ENCODE measurements at regions not wholly inside any gene's neighbourhood (a gene's known extent, or its start where the extent isn't known, plus 50 kb on each side); places are given as distances from the start of the nearest gene placed in this dataset.

DNA sequence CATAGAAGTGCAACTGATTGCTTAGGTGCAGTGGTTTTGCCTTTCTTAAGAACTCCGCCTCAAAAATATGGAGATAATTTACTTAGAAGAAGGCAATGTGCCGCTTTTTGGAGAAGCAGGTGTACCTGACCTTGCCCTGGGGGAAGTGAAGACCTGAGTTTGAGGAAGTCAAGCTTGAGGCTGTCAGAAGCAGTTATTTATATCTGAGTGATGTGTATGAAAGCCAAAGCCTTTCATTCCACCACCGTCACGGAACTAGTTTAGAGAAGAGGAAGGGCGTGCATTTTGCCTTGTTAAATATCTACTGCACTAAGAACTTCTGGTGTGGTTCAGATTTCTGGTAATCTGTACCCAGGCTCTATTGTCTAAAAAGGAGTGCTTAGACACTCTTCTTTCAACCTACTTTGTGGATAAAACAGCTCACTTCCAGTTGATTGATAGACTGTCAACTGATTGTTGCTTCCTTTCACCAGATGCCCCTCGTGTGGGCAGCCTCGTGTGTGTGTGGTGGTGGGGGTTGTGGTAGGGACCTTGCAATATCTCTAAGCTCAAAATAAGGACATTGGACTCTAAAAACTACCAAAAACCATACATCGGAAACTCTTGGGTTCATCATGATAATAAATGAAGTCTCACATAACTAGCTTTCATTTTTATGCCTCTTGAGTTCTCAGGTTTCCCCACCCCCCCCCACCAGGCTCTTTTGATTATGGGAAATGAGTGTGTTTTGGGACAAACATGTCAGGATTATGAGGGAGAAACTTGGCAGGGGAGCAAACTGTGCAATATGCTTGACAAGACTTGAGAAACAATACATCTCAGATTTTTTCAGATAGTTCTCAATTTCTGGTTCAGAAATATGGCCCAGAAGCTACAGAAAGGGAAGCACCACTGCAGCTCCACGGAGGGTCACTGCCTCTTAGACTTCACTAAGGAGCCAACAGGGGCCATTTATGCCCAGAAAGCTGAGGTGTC is 78.6 kb downstream of the ARF6 start:
- no peak for DNase-seq

DNA sequence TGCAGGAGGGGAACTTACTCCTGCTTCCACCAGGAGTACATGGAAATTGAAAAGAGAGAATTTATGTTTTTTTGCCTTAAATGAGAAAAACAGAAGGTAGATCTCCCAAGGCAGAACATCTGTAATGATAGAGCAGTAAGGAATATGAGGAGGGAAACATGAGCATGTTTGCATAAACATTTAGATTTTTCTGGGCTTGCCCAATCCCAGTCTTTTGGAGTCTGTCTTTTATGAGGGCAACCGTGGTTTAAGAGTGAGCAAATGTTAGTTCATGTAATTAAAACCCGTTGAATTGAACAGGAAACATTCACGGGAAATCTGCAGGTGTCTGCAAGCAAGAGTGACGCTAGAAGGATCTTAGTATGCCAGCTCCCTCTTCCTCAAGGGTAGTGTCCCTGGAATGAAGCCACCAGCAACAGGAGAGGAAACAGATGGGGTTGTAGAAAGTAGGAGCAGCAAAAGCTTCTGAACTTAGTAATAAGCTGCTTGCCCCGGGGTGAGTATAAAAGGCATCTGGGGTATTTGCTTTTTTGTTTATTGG is 79.3 kb downstream of the ARF6 start:
- no peak for DNase-seq

DNA sequence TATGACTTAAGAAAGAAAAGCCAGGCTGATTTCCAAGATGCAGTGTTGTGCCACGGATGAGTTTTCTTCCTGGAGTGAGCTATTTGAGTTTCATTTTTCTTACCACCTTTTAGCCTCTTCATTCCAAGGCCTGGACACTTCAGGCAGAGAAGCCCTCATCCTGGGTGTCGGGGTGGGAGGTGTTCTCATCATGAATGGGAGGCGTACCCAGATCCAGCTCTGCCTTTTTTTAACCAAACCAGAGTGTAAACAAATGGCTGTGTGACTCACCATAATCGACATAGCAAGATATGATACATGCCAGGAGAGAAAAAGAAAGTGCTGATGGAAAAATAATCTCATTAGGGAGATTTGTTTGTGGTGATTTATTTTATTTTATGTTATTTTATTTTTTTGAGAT is 79.9 kb downstream of the ARF6 start:
- DNase-seq, result no peak

DNA sequence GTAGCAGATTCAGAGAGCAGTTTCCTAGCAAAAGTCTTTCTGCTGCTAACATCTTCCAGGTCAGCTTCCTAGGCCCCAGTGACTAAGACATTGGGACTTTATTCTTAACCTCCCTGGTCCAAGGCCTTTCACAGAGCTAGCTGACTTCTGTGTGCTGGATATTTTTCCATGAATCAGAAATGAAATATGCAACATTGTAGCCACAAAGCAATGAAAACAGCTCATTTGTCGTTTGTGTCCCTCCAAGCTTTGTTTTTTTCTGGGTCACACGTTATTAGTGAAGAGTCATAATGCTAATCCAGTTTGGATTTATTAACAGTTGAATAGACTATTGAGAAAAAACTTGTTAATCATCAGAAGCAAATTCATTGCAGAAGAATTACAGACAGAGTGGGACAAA is 82.4 kb downstream of the ARF6 start:
- no peak for DNase-seq

DNA sequence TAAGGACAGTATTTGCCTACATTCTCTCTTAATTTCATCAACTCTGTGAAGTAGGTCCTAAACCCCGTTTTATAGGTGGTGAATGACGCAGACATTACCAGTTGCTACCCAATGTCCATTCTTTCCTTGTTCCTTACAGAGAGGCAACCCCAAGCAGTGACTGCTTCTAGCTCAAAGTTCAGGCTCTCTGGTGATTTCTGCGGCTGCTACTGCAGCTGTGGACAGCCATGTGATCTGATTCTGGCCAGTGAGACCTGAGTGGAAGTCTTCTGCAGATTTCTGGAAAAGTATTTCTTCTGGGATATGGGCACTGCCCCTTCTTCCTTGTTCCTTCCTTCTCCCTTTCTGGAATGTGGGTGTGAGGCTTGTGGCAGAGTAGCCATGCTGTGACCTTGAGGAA is 82.9 kb downstream of the ARF6 start:
- no peak for DNase-seq

DNA sequence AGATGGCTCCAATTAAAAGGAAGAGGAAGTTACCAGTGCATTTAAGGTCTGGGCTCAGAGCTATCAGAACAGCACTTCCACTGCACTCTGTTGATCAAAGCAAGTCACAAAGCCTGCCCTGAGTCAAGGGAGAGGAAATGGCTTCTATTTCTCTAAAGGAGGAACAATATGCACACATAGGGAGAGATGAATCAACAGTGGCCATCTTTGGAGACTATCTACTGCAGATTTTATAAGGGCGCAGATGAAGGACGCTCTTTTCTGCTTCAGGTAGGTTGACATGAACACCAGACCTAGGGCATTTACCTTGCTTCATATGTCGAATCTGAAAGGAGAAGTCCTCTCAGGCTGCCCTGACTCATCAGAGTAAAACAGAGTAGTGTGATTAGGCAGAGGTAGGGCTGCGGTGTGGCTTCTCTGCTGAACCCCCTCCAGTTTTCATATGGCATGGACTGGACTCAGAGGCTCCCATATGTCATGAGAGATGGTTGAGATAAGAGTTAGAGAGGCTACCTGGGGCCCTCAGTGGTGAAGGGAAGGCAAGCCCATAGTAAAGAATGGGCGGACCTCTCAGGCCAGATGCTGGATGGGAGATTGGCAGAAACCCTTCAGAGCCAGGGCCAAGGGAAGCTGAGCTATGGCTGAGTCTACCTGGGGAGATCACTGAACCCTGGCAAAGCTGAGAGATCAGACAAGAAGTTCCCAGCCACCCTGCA is 84.4 kb downstream of the ARF6 start:
- DNase-seq, result no peak

DNA sequence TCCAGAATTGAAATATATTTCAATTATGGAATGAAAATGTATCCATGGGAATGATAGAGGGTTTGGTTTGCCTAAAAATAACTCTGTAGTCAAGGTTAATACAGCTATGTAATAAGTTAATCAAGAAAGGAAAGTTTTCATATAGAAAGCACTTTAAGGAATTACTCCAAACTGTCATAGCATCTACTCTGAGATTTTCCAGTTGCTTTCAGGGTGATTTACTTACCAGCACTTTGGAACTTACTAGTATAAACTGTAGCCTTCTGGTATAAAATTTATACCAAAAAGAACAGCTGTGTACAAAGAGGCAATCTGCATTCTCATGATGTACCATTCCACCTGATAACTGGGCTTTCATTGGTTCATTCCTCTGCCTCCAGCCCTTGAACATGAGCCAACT is 87.1 kb downstream of the ARF6 start:
- DNase-seq, result no peak

DNA sequence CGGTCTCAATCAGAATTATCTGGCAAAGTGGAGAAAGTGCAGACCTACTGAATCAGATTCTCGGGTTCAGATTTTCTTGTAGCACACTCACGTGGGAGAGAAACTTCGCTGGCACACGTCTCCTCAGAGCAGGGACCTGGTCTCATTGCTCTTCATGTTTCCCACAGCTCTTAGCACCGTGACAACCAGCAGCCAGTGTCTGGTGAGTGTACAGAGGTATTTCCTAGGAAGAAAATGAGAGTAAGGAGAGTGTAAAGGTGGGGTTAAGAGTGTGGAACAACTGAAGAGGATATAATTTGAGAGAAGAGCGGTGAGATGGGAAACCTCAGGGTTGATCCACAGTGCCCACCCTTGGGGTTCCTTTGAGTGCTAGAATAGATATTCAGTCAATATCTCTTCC is 89.2 kb downstream of the ARF6 start:
- DNase-seq, result no peak

DNA sequence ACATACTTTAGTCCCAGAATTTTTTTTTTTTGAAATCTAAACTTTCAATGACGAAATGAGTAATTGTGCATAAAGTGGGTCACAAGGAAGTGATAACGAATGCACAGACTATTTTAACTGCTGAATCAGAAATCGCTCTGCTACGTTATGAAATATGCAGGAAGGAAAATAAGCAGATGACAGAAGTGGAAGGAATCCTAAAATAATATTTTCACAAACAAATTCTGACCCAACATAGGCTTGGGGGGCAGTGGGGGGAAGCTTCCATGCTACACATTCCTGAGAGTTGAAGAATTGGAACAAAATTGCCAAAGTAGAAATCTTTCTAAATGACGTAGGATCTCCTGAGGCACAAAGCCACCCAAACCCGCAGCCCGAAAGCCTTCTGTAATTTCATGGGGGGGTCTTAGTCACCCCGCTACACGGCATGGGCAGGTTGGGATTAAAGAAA is 89.6 kb downstream of the ARF6 start:
- no peak for DNase-seq

DNA sequence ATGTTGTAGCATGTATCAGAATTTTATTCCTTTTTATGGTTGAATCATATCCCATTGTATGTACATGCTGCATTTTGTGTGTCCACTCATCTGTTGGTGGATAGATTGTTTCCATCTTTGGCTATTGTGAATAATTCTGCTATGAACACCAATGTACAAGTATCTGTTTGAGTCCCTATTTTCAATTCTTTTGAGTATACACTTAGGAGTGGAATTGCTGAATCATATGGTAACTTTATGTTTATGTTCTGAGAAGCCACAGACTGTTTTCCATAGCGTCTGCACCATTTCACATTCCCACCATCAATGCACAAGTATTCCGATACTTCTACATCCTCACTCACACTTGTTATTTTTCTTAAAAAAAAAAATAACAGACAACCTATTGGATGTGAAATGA is 91.5 kb downstream of the ARF6 start:
- no peak for DNase-seq

DNA sequence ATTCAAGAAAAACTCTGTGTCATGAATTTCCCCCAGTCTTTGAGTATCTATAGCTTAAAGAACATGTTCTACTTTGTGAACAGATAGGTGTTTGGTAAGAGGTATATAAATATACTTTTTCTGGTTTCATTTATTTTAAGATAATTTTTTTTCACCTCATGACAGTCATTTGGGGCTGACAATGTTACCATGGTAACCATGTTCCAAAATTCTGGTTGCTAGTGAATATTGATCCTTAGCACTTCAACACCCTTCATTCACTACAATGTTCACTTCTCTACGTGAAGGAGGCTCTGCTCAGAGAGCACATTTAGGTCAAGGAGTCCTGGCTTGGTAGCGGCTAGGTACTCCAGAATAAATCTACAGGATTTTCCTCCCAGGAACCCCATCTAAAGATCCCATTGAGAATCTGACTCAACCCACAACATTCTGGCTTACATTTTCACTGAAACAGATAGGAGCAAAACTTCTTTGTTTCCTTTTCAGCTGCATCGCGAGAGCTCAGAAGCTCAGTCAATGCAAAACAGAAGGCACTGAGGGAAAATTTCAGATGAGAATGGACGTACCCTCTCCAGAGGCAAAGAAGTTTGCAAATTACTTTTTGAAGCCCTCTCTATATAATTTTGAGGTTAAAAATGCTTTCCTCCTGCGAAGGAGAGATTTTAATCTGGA is 93.6 kb downstream of the ARF6 start:
- DNase-seq, result no peak

DNA sequence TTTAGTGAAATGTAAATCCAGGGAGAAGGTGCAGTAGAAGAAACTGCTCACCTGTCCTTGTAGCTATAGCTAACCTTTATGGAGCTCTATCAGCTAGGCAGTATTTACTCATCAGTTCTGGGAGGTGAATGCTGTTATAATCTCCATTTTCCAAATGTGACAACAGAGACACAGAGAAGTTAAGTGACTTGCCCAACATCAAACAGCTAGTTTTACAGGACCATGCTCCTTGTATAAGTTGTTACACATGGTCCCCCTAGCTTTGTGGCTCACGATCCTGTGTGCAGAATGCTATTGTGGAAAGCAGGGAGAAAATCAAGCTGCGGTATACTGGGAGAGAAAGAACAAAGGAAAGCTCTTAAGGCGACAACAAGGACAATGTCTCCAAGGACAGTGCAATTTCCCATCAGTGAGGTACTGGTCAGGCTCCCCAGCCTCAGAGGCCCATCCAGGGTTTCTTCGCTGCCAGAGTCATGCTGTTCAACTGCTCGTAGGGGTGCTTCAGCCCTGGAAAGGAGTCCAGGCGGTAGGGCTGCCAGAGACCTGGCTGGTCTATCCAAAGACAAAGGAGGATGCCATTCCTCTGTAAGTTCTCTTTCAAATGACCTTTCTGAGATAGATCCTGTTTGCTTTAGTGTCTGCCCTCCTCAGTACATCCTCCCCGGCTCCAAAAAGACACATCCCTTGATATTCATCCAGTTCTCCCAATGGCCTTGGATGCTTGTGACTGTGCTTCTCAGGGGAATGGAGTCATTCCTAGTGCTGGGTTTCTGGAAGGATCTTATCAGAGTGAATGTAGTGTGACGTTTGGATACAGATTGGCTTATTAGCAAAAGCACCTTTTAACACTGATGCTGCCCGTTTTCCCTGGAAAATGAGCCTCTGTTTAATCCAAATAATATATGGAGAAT is 95.5 kb downstream of the ARF6 start:
- no peak for DNase-seq

DNA sequence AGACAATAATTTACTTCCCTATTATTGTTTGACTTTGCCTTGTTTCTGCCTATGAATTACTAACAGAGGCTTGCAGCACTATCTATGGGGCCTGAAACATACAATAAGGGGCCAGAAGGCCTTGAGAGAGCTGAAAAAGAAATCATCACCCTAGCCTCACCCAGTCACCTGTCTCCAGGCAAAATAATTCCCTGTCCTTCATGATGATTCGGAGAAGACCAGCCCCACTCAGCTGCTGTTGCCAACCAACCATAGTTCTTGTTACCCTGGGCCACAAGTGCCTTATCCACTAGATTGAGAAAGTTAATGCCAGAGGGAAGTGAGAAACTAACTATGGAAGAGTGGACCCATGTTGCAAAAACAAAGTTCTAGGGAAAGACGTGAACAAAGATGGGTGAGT is 97.1 kb downstream of the ARF6 start:
- no peak for DNase-seq

DNA sequence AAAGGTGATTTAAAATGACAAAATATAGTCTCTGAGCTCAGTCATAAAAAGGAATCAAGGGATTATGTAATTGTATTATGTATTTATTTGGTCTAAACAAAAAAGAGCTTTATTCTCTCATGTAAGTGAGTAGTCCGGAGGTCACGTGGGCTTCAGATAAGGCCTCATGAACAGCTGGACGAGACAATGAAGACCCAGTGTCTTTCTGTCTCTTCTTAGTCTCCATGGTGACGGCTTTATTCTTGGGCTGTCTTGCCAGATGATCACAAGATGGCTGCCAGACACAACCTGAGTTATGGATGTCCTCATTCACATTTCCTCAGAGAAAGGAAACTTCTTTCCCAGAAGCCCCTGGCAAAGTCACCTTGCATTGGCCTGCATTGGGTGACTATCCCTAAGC is 98.6 kb downstream of the ARF6 start:
- DNase-seq, result no peak

DNA sequence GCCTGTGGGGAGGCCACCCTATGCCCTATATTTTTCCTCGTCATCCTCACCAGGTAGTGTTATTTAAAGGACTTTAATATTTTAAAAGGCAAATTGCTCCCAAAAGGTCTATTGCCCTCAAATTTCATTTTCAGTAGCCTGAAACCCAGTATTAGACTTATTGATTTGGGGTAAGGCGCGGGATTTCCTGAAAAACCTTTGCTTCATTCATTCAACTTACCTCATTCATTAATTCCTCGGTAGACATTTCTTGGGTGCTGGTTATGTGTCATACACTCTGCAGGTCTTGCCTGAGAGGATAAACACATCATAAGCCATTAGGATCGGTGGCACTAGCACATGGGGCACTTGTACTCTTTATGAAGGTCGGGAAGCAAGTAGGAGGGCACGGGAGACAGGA is 99.2 kb downstream of the ARF6 start:
- no peak for DNase-seq

DNA sequence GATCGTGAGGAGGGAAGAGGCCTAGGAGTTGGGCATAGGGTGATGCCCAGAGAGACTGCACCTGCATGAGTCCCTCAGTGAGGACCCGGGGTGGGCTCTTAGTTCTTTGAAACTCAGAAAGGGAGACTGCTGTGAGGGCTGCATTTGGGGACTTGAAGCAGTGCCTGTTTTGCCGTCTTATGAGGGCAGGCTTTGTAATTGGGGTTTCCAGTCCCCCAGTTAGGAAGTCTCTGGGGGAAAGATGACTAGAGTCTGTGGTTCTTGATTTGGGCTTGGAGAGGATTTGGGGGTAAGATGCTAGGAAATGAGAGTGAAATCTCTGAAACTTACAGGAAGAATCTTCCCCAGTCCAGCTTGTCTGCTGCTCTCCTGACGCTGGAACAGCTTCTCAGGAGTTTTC is 99.6 kb downstream of the ARF6 start:
- DNase-seq, result no peak

DNA sequence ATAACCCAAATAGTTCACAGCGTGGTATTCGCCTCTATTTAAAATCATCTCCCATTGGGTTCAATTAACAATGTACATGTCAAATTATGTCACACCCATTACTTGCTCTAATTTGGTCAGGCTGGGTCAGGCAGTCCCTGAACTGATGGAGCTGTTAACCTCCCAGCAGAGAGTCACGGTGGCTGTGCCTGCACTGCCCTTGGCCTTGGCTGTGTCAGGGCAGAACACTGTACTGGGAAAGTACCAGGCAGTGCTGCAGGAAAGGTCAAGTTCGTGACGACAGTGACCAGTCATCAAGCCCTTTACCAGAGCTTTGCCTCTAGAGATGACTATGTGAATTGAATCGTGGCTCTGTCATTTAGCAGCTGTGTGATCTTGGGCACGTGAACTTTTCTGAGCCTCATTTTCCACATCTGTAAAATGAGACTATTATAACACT is 100.0 kb downstream of the ARF6 start:
- DNase-seq, result no peak

DNA sequence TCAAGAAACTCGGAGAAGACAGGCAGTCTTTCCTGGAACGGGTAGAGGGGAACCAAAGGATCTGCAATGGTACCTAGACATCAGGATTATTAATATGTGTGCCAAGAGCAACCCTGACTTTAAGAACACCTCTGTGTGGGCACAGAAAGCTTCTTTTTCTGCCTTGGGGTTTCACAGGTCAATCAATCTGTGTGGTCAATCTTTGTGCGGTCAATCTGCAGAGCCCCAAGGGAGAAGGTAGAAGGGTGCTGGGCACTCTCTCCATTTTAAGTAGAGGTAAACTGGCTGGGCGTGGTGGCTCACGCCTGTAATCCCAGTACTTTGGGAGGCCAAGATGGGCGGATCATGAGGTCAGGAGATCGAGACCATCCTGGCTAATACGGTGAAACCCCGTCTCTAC is 100.7 kb downstream of the ARF6 start:
- no peak for DNase-seq

DNA sequence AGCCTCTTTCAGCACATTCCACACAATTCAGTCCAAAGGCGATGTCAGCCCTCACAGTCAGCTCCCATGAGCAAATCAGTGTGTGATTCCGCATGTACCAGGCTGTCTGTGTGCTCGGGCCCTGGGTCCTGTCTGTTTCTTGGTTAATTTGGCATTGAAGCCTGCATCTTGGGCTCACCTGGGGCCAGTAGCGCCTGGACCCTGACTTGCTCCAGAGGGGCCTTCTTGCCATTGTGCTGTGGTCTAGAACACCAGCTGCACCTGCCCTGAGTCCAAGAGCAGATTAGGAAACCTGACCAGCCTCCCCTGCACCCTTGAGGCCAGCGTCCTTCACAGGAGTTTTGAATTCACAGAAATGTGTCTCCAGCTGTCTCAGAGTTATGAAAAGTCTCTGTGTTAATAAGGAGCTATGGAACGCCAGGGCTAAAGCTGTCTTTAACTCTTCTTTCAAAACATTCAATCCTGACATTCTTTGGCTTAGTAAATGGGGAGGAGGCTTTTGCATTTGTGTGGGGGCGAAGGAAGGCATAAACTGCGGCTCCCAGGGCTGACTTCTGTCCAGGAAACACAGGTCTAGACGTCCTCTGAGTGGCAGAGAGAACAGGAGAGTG is 102.2 kb downstream of the ARF6 start:
- no peak for DNase-seq

DNA sequence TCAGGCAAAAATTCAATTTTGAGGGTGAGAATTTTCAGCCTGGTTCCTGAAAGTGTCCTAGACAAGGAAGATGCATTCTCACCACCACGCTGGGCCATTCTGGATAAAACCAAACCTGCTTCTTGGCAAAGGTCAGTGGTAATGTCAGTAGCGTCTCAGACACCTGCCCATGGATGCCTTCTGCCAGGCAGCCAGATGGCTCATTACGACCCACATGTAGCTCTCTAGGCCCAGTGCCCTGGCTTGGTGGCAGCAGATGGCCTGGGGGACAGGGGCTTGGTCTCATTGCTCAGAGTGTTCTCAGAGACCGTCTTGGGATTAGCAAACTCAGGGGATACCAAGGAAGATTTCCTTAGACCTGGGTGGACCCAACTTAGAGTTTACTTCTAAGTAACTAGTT is 105.1 kb downstream of the ARF6 start:
- DNase-seq, result no peak

DNA sequence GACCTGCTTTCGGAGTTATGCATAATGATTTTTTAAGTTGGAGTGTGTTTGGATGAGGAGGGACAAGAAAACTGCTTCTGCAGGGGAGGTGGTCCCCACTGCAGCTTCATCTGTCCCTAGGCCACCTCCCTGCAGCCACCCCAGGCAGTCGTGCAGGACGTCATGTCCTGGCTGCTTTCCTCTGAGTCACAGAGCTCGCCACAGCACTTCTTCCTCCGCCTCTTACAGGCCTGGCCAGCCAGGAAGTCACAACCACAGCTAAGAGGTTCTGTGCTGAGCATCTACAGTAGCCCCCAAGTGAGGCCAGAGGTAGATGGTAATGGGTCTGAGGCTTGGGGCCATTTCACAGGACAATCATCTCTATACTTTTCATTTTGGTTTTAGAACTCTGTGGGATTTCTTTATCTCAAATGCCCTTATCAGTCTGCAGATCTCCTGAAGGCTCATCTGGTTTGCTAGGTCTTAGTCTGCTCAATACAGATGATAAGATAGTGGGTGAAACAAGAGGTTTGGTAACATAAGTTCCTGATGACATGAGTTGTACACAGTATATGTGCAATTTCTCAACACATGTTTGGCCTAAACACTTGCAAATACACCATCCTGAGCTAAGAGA is 106.4 kb downstream of the ARF6 start:
- no peak for DNase-seq
